ENCODE measurements at regions not wholly inside any gene's neighbourhood (a gene's known extent, or its start where the extent isn't known, plus 50 kb on each side); places are given as distances from the start of the nearest gene placed in this dataset.
A peak's percentile ranks its signal among the peaks of the same experiment; 100 is the strongest.

GRCh38 chr6:21918666-21919065 is 325.1 kb downstream of the SOX4 start:
- ChIA-PET CTCF (ENCODE audit: partially characterized antibody) (no interaction called here), POLR2A (ENCODE audit: partially characterized antibody) (no interaction called here)
- Histone ChIP-seq H3K27ac (ENCODE audit: low read depth, low read length) (no peak overlapping the region), H3K4me3 (ENCODE audit: low read length in 2 of 2) (no peak overlapping the region), H3K36me3 (ENCODE audit: insufficient read depth, low read length) (no peaks in the 10 kb centered on the region), H3K27me3 (ENCODE audit: insufficient read depth, low read length) (no peaks in the 10 kb centered on the region), H3K9me3 (ENCODE audit: control insufficient read depth in 1 of 2, low read length in 2 of 2) (no peaks in the 10 kb centered on the region), H3K4me1 (ENCODE audit: insufficient read depth, low read length) (no peaks in the 10 kb centered on the region)
- Mint-ChIP-seq H3K27me3 (peaks cover 0 to 2% of the 10 kb centered on the region in 2 donors), H3K36me3 (no peaks in the 10 kb centered on the region), H3K9me3 (peaks cover 0 to 2% (median 0%) of the 10 kb centered on the region in 8 donors), H3K4me3 (no peak overlapping the region), H3K4me1 (peaks cover 7 to 18% (median 12%) of the 10 kb centered on the region in 4 donors), H3K27ac (no peak overlapping the region)
- intact Hi-C loops (cut with micrococcal nuclease), result no loop called here
- no peak for DNase-seq

GRCh38 chr6:21922086-21922485 is 328.5 kb downstream of the SOX4 start:
- Histone ChIP-seq H3K4me1 (ENCODE audit: insufficient read depth, low read length) (no peaks in the 10 kb centered on the region), H3K36me3 (ENCODE audit: insufficient read depth, low read length) (no peaks in the 10 kb centered on the region), H3K9me3 (ENCODE audit: control insufficient read depth in 1 of 2, low read length in 2 of 2) (no peaks in the 10 kb centered on the region), H3K27me3 (ENCODE audit: insufficient read depth, low read length) (no peaks in the 10 kb centered on the region), H3K4me3 (ENCODE audit: low read length in 2 of 2) (no peak overlapping the region), H3K27ac (ENCODE audit: low read depth, low read length) (no peak overlapping the region)
- DNase-seq, result no peak
- ChIA-PET POLR2A (ENCODE audit: partially characterized antibody) (no interaction called here), CTCF (ENCODE audit: partially characterized antibody) (no interaction called here)
- intact Hi-C loops (cut with micrococcal nuclease), result no loop called here
- H3K9me3 Mint-ChIP-seq, result no peaks in the 10 kb centered on the region
- H3K4me3 Mint-ChIP-seq, result no peak overlapping the region
- peaks cover 0 to 2% of the 10 kb centered on the region in 2 donors for H3K27me3 Mint-ChIP-seq
- no peak overlapping the region for H3K27ac Mint-ChIP-seq
- H3K4me1 Mint-ChIP-seq, result no peaks in the 10 kb centered on the region
- H3K36me3 Mint-ChIP-seq, result no peaks in the 10 kb centered on the region

- no peak for DNase-seq
- H3K4me3 Mint-ChIP-seq, result no peak overlapping the region
- ChIA-PET POLR2A (ENCODE audit: partially characterized antibody) (no interaction called here), CTCF (ENCODE audit: partially characterized antibody) (no interaction called here)
- Histone ChIP-seq H3K4me1 (ENCODE audit: insufficient read depth, low read length) (no peaks in the 10 kb centered on the region), H3K27me3 (ENCODE audit: insufficient read depth, low read length) (no peaks in the 10 kb centered on the region), H3K36me3 (ENCODE audit: insufficient read depth, low read length) (no peaks in the 10 kb centered on the region), H3K9me3 (ENCODE audit: control insufficient read depth in 1 of 2, low read length in 2 of 2) (no peaks in the 10 kb centered on the region), H3K4me3 (ENCODE audit: low read length in 2 of 2) (no peak overlapping the region), H3K27ac (ENCODE audit: low read depth, low read length) (no peak overlapping the region)
- intact Hi-C loops (cut with micrococcal nuclease), result no loop called here
- H3K36me3 Mint-ChIP-seq, result no peaks in the 10 kb centered on the region
- no peaks in the 10 kb centered on the region for H3K4me1 Mint-ChIP-seq
- H3K27me3 Mint-ChIP-seq, result peaks cover 0 to under 1% of the 10 kb centered on the region in 2 donors
- peak overlapping the region in 1 of 7 donors; percentile 35 for H3K27ac Mint-ChIP-seq
- H3K9me3 Mint-ChIP-seq, result peaks cover 0 to 3% (median 0%) of the 10 kb centered on the region in 8 donors
Measured at GRCh38 chr6:21924002-21924401, 330.5 kb downstream of the SOX4 start.

GRCh38 chr6:21928827-21929226 is 335.3 kb downstream of the SOX4 start:
- no peaks in the 10 kb centered on the region for H3K4me1 Mint-ChIP-seq
- no peaks in the 10 kb centered on the region for H3K36me3 Mint-ChIP-seq
- Histone ChIP-seq H3K9me3 (ENCODE audit: control insufficient read depth in 1 of 2, low read length in 2 of 2) (no peaks in the 10 kb centered on the region), H3K4me1 (ENCODE audit: insufficient read depth, low read length) (no peaks in the 10 kb centered on the region), H3K27ac (ENCODE audit: low read depth, low read length) (no peak overlapping the region), H3K36me3 (ENCODE audit: insufficient read depth, low read length) (no peaks in the 10 kb centered on the region), H3K4me3 (ENCODE audit: low read length in 2 of 2) (no peak overlapping the region), H3K27me3 (ENCODE audit: insufficient read depth, low read length) (no peaks in the 10 kb centered on the region)
- DNase-seq, result no peak
- CTCF ChIA-PET (ENCODE audit: partially characterized antibody), result no interaction called here
- H3K27me3 Mint-ChIP-seq, result no peaks in the 10 kb centered on the region
- peaks cover 0 to 9% (median 2%) of the 10 kb centered on the region in 8 donors for H3K9me3 Mint-ChIP-seq
- no peak overlapping the region for H3K4me3 Mint-ChIP-seq
- intact Hi-C loops (cut with micrococcal nuclease), result no loop called here
- no peak overlapping the region for H3K27ac Mint-ChIP-seq
- POLR2A ChIA-PET (ENCODE audit: partially characterized antibody), result no interaction called here

- intact Hi-C loops (cut with micrococcal nuclease), result no loop called here
- H3K36me3 Mint-ChIP-seq, result no peaks in the 10 kb centered on the region
Measured at GRCh38 chr6:21931641-21932335, 338.2 kb downstream of the SOX4 start.

GRCh38 chr6:21933351-21933750 is 339.8 kb downstream of the SOX4 start:
- Mint-ChIP-seq H3K36me3 (no peaks in the 10 kb centered on the region), H3K27ac (no peak overlapping the region), H3K27me3 (peaks cover 0 to 1% of the 10 kb centered on the region in 2 donors), H3K9me3 (peaks cover 0 to 20% (median 6%) of the 10 kb centered on the region in 8 donors), H3K4me3 (no peak overlapping the region), H3K4me1 (no peaks in the 10 kb centered on the region)
- Histone ChIP-seq H3K36me3 (ENCODE audit: insufficient read depth, low read length) (no peaks in the 10 kb centered on the region), H3K4me1 (ENCODE audit: insufficient read depth, low read length) (no peaks in the 10 kb centered on the region), H3K9me3 (ENCODE audit: control insufficient read depth in 1 of 2, low read length in 2 of 2) (no peaks in the 10 kb centered on the region), H3K27ac (ENCODE audit: low read depth, low read length) (no peak overlapping the region), H3K4me3 (ENCODE audit: low read length in 2 of 2) (no peak overlapping the region), H3K27me3 (ENCODE audit: insufficient read depth, low read length) (no peaks in the 10 kb centered on the region)
- POLR2A ChIA-PET (ENCODE audit: partially characterized antibody), result no interaction called here
- no peak for DNase-seq
- CTCF ChIA-PET (ENCODE audit: partially characterized antibody), result no interaction called here
- intact Hi-C loops (cut with micrococcal nuclease), result no loop called here

More at GRCh38 chr6:21931641-21932335, 338.2 kb downstream of the SOX4 start:
- Histone ChIP-seq H3K27me3 (ENCODE audit: insufficient read depth, low read length) (no peaks in the 10 kb centered on the region), H3K36me3 (ENCODE audit: insufficient read depth, low read length) (no peaks in the 10 kb centered on the region), H3K4me3 (ENCODE audit: low read length in 2 of 2) (no peak overlapping the region), H3K27ac (ENCODE audit: low read depth, low read length) (no peak overlapping the region), H3K4me1 (ENCODE audit: insufficient read depth, low read length) (no peaks in the 10 kb centered on the region), H3K9me3 (ENCODE audit: control insufficient read depth in 1 of 2, low read length in 2 of 2) (no peaks in the 10 kb centered on the region)
- H3K4me3 Mint-ChIP-seq, result no peak overlapping the region
- H3K27ac Mint-ChIP-seq, result no peak overlapping the region
- H3K27me3 Mint-ChIP-seq, result peaks cover 0 to 1% of the 10 kb centered on the region in 2 donors
- DNase-seq, result no peak
- CTCF ChIA-PET (ENCODE audit: partially characterized antibody), result no interaction called here
- no peaks in the 10 kb centered on the region for H3K4me1 Mint-ChIP-seq
- POLR2A ChIA-PET (ENCODE audit: partially characterized antibody), result no interaction called here
- peaks cover 0 to 20% (median 6%) of the 10 kb centered on the region in 8 donors for H3K9me3 Mint-ChIP-seq

- no peaks in the 10 kb centered on the region for H3K9me3 ChIP-seq (ENCODE audit: control insufficient read depth in 1 of 2, low read length in 2 of 2)
- no peak overlapping the region for H3K27ac ChIP-seq (ENCODE audit: low read depth, low read length)
- Mint-ChIP-seq H3K27me3 (peaks cover 0 to 1% of the 10 kb centered on the region in 2 donors), H3K27ac (no peak overlapping the region), H3K4me1 (no peaks in the 10 kb centered on the region), H3K9me3 (peaks cover 0 to 20% (median 6%) of the 10 kb centered on the region in 8 donors), H3K36me3 (no peaks in the 10 kb centered on the region), H3K4me3 (no peak overlapping the region)
- POLR2A ChIA-PET (ENCODE audit: partially characterized antibody), result no interaction called here
- no peaks in the 10 kb centered on the region for H3K4me1 ChIP-seq (ENCODE audit: insufficient read depth, low read length)
- CTCF ChIA-PET (ENCODE audit: partially characterized antibody), result no interaction called here
- no peak for DNase-seq
- intact Hi-C loops (cut with micrococcal nuclease), result no loop called here
- H3K4me3 ChIP-seq (ENCODE audit: low read length in 2 of 2), result no peak overlapping the region
- no peaks in the 10 kb centered on the region for H3K27me3 ChIP-seq (ENCODE audit: insufficient read depth, low read length)
- no peaks in the 10 kb centered on the region for H3K36me3 ChIP-seq (ENCODE audit: insufficient read depth, low read length)
Measured at GRCh38 chr6:21935142-21935541, 341.6 kb downstream of the SOX4 start.
